ENCODE measurements at regions not wholly inside any gene's neighbourhood (a gene's known extent, or its start where the extent isn't known, plus 50 kb on each side); places are given as distances from the start of the nearest gene placed in this dataset.

- TF ChIP-seq CTCF (conservative IDR thresholded peaks at IDR 0.05) (no peak), EZH2 (IDR thresholded peaks at IDR 0.05; ENCODE audit: low read depth) (no peak)
These were observed 646.6 kb downstream of the TOX3 start for GRCh38 chr16:51900221-51900780.
